Panc1 (cell line): ENCODE measurements at regions not wholly inside any gene's neighbourhood (a gene's known extent, or its start where the extent isn't known, plus 50 kb on each side); places are given as distances from the start of the nearest gene placed in this dataset.

Experiments
- POLR2AphosphoS5 ChIP-seq: IDR thresholded peaks from 2 replicates; pipeline ENCODE4 v1.6.1; 2012; ENCODE audit warnings: mild to moderate bottlenecking, low read depth, low read length, moderate library complexity
- TF ChIP-seq, protein P1 (sequence below): fragments of 450-650 bp; IDR thresholded peaks from 2 replicates; pipeline ENCODE4 v1.5.1; 2017; ENCODE audit warnings: mild to moderate bottlenecking

DNA sequence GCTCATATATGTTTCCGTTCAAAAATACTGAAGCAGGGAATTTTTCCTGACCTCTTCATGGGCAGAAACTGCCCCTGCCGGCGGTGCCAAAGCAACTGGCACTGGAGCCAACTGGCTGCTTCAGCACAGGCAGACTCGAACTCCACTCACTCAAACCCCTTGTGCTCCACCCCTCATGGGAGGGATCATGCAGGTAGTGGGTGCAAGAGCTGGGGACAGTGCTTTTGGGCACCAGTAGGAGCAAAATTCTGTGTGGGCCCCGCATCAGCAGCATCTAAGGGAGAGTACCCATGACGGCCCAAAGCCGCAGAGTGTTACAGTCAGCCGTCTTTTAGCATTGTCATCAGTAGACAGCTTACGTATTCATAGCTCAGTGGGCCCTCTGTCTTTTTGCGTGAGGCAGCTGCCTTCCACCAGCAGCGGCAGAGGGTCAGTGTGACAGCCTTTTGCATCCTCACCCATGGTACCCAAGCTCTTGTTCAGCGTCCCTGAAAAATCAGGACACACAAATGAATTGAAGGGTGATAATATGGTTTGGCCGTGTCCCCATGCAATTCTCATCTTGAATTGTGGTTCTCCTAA lies 393.8 kb downstream of the SLITRK6 start:
- TF ChIP-seq, protein P1, sequence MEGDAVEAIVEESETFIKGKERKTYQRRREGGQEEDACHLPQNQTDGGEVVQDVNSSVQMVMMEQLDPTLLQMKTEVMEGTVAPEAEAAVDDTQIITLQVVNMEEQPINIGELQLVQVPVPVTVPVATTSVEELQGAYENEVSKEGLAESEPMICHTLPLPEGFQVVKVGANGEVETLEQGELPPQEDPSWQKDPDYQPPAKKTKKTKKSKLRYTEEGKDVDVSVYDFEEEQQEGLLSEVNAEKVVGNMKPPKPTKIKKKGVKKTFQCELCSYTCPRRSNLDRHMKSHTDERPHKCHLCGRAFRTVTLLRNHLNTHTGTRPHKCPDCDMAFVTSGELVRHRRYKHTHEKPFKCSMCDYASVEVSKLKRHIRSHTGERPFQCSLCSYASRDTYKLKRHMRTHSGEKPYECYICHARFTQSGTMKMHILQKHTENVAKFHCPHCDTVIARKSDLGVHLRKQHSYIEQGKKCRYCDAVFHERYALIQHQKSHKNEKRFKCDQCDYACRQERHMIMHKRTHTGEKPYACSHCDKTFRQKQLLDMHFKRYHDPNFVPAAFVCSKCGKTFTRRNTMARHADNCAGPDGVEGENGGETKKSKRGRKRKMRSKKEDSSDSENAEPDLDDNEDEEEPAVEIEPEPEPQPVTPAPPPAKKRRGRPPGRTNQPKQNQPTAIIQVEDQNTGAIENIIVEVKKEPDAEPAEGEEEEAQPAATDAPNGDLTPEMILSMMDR, result no peak
- TF ChIP-seq POLR2AphosphoS5, result no peak
